T-cell (primary cell): ENCODE measurements at regions not wholly inside any gene's neighbourhood (a gene's known extent, or its start where the extent isn't known, plus 50 kb on each side); places are given as distances from the start of the nearest gene placed in this dataset.

ENCODE experiments used
- ATAC-seq, 4 experiments: fragments of 200-7000 bp in 3 of 4; fragments of 150-1000 bp in 1 of 4; cut with Tn5 transposase; replicated peaks in 1 of 4; 1 replicate in 3 of 4; 2 replicates in 1 of 4; pipeline ENCODE4 v1.10.0; 2021; ENCODE audit warnings: moderate library complexity in 3 of 4, mild to moderate bottlenecking in 2 of 4, moderate number of reproducible peaks in 1 of 4
- CTCF ChIA-PET, 2 donors: fragments of 300-600 bp; sonication (Branson Sonifier 250); formaldehyde crosslinking; loops; one replicate each; lab custom pipeline; 2022; ENCODE audit warnings: antibody characterized with exemption in 2 of 2; lab: Charles Lee
- POLR2A ChIA-PET, 2 donors: fragments of 300-600 bp; sonication (Branson Sonifier 250); formaldehyde crosslinking; loops; one replicate each; lab custom pipeline; 2022; ENCODE audit warnings: antibody characterized with exemption in 2 of 2; lab: Charles Lee
- DNase-seq, 35 experiments: peaks; one replicate each; pipeline versions ENCODE4 v3.0.0 to v3.0.0-alpha.2; 2013 to 2023
- H3K27ac ChIP-seq: one replicate; pipeline ENCODE4 v1.5.1; 2013; ENCODE audit warnings: low read length
- H3K27me3 ChIP-seq, 2 experiments: replicated peaks in 1 of 2; 1 replicate in 1 of 2; 2 replicates in 1 of 2; pipeline versions ENCODE4 v1.6.1 to v1.7.0; 2013; ENCODE audit warnings: low read length in 1 of 2, mixed read lengths in 1 of 2; ENCODE audit not compliant: control insufficient read depth in 2 of 2, insufficient read depth in 2 of 2; ENCODE audit errors: extremely low read depth in 1 of 2
- H3K36me3 ChIP-seq, 2 donors: 1 replicate in 1 of 2; 2 replicates in 1 of 2; pipeline versions ENCODE4 v1.6.1 to v1.7.0; 2013; ENCODE audit warnings: low read length in 1 of 2; ENCODE audit not compliant: control insufficient read depth in 2 of 2, insufficient read depth in 1 of 2; ENCODE audit errors: extremely low read depth in 1 of 2
- H3K4me1 ChIP-seq, 2 experiments: 1 replicate in 1 of 2; 2 replicates in 1 of 2; pipeline versions ENCODE4 v1.6.1 to v1.7.0; 2013; ENCODE audit warnings: low read length in 2 of 2, mixed read lengths in 1 of 2; ENCODE audit not compliant: insufficient read depth in 2 of 2, control insufficient read depth in 1 of 2; ENCODE audit errors: extremely low read depth in 1 of 2
- H3K4me3 ChIP-seq, 2 donors: 1 replicate in 1 of 2; 2 replicates in 1 of 2; pipeline versions ENCODE4 v1.5.1 to v1.7.0; 2013; ENCODE audit warnings: mild to moderate bottlenecking in 2 of 2, low read length in 1 of 2, moderate library complexity in 1 of 2; ENCODE audit not compliant: control insufficient read depth in 1 of 2; ENCODE audit errors: extremely low read depth in 1 of 2
- H3K9me3 ChIP-seq: 2 replicates; pipeline ENCODE4 v1.7.0; 2013
- H3K27ac Mint-ChIP-seq, 2 donors: one replicate each; pipeline ENCODE4 v1.8.0; 2020 to 2021; ENCODE audit warnings: mild to moderate bottlenecking in 2 of 2, mixed read lengths in 2 of 2
- H3K27me3 Mint-ChIP-seq, 2 donors: one replicate each; pipeline ENCODE4 v1.8.0; 2021 to 2022; ENCODE audit warnings: mixed read lengths in 2 of 2
- H3K36me3 Mint-ChIP-seq: one replicate; pipeline ENCODE4 v1.8.0; 2021; ENCODE audit warnings: mixed read lengths
- H3K4me1 Mint-ChIP-seq, 3 donors: one replicate each; pipeline ENCODE4 v1.8.0; 2020 to 2022; ENCODE audit warnings: mixed read lengths in 3 of 3, mild to moderate bottlenecking in 1 of 3
- H3K4me3 Mint-ChIP-seq, 3 donors: one replicate each; pipeline ENCODE4 v1.8.0; 2020 to 2022; ENCODE audit warnings: mild to moderate bottlenecking in 3 of 3, mixed read lengths in 3 of 3, moderate library complexity in 3 of 3
- H3K9me3 Mint-ChIP-seq, 3 donors: one replicate each; pipeline ENCODE4 v1.8.0; 2020 to 2022; ENCODE audit warnings: mixed read lengths in 3 of 3
- WGBS: methylation state at CpG from one replicate; pipeline ENCODE4 v1.1.5; 2013; ENCODE audit warnings: missing lambda C conversion rate; ENCODE audit not compliant: insufficient coverage; 5-methylcytosine and 5-hydroxymethylcytosine counted together

DNA sequence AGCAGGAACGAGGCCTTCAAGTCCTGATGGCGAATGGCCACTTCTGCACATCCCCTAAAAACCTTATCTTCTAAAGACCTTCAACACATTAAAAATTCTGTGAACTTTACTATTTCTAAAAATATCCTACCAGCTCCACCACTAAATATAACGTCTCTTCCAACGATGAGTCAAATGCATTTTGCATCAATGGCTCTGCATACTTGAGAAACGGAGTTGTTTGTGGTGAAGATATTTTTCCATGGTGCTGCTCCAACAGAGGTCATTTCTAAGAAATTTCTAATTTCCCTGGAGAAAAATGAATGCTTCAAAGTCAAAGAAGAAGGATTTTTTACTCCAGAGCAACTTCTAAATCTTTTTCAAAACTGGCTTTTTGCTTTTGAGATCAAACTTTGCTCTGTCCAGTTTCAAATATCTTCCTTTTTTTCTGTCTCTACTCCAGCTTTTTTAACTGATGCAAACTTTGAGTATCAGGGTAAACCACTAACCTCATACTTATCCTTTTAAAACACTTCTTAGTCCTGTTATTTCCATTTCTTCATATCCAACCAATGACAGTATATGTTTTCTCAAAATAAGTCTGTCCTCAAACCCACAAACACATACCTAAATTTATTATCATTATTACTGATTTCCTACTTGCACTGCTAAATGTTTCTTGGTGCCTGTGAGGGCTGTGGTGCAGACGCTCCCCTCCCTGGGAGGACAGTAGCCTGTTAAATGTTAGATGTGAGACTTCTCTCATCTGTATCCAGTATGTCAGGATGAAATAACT, 258.1 kb downstream of the KLF6 start:
- no peaks in the 10 kb centered on the region for H3K9me3 Mint-ChIP-seq
- H3K4me3 Mint-ChIP-seq = no peak overlapping the region
- H3K9me3 ChIP-seq = no peaks in the 10 kb centered on the region
- peaks cover 0 to 2% of the 10 kb centered on the region in 2 experiments for H3K27me3 ChIP-seq
- no peak for ATAC-seq
- H3K27me3 Mint-ChIP-seq = peaks cover 0 to 6% of the 10 kb centered on the region in 2 donors
- no peaks in the 10 kb centered on the region for H3K36me3 Mint-ChIP-seq
- H3K4me1 Mint-ChIP-seq = peaks cover 0 to 2% (median 0%) of the 10 kb centered on the region in 3 donors
- no peaks in the 10 kb centered on the region for H3K36me3 ChIP-seq
- H3K27ac ChIP-seq = no peak overlapping the region
- H3K27ac Mint-ChIP-seq = no peak overlapping the region
- ChIA-PET CTCF (no interaction called here), POLR2A (interaction anchor here in 1 of 2 donors (0.7 kb wide), 1 partner anchor 701 kb away, joined by 5 read pairs; no protein-coding TSS in a partner anchor)
- DNase-seq = no peak
- no peaks in the 10 kb centered on the region for H3K4me1 ChIP-seq
- no peak overlapping the region for H3K4me3 ChIP-seq
- WGBS = no CpG with 5 or more reads among the region's 6 CpGs

DNA sequence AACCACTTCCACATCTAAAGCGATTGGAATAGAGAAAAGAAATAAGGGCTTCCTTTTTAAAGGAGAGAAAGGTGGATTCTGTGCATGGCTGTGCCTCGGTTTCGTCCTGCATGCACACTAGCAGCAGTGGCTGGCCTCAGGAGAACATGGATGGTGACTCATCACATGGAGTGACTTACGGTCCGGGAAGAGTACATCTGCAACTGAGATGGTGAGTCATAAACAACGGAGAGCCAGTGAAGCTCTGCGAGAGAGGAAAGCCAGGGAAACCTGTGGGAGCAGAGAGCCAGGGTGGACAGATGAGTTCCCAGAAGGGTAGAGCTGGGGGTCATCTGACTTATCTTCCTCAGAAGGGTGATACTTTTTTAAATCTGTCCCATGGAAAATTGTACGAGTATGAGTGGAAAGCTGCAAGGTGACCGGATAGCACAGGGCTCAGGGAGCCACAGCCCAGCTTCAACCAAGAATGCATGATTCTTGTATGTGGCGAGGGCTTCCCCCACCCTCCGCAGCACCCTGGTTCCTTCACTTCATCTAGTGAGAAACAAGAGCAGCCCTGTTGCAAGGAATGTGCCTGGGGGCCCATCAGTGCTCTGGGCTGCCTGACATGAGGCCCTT, 259.1 kb downstream of the KLF6 start:
- no peak overlapping the region for H3K27ac Mint-ChIP-seq
- ATAC-seq (no peak), DNase-seq (no peak)
- Histone ChIP-seq H3K27ac (no peak overlapping the region), H3K36me3 (no peaks in the 10 kb centered on the region), H3K4me3 (no peak overlapping the region), H3K4me1 (no peaks in the 10 kb centered on the region), H3K27me3 (peaks cover 0 to 2% of the 10 kb centered on the region in 2 experiments), H3K9me3 (no peaks in the 10 kb centered on the region)
- no peaks in the 10 kb centered on the region for H3K36me3 Mint-ChIP-seq
- peaks cover 0 to 2% (median 0%) of the 10 kb centered on the region in 3 donors for H3K4me1 Mint-ChIP-seq
- CTCF ChIA-PET = no interaction called here
- peaks cover 0 to 6% of the 10 kb centered on the region in 2 donors for H3K27me3 Mint-ChIP-seq
- no peak overlapping the region for H3K4me3 Mint-ChIP-seq
- POLR2A ChIA-PET = no interaction called here
- WGBS = 92% methylated on average over 8 of the region's 11 CpGs
- no peaks in the 10 kb centered on the region for H3K9me3 Mint-ChIP-seq

- CTCF ChIA-PET = no interaction called here
- no peaks in the 10 kb centered on the region for H3K4me1 ChIP-seq
- no peaks in the 10 kb centered on the region for H3K27me3 ChIP-seq
- Mint-ChIP-seq H3K4me3 (no peak overlapping the region), H3K4me1 (peaks cover 0 to 2% (median 0%) of the 10 kb centered on the region in 3 donors), H3K9me3 (no peaks in the 10 kb centered on the region), H3K27me3 (peaks cover 0 to 7% of the 10 kb centered on the region in 2 donors), H3K27ac (no peak overlapping the region), H3K36me3 (no peaks in the 10 kb centered on the region)
- H3K27ac ChIP-seq = no peak overlapping the region
- POLR2A ChIA-PET = no interaction called here
- DNase-seq (no peak), ATAC-seq (no peak)
- H3K9me3 ChIP-seq = no peaks in the 10 kb centered on the region
- no peaks in the 10 kb centered on the region for H3K36me3 ChIP-seq
- H3K4me3 ChIP-seq = no peak overlapping the region
- 81% methylated on average over 3 of the region's 7 CpGs for WGBS
Observed at GRCh38 chr10:3524086-3524960, 260.7 kb downstream of the KLF6 start.

DNA sequence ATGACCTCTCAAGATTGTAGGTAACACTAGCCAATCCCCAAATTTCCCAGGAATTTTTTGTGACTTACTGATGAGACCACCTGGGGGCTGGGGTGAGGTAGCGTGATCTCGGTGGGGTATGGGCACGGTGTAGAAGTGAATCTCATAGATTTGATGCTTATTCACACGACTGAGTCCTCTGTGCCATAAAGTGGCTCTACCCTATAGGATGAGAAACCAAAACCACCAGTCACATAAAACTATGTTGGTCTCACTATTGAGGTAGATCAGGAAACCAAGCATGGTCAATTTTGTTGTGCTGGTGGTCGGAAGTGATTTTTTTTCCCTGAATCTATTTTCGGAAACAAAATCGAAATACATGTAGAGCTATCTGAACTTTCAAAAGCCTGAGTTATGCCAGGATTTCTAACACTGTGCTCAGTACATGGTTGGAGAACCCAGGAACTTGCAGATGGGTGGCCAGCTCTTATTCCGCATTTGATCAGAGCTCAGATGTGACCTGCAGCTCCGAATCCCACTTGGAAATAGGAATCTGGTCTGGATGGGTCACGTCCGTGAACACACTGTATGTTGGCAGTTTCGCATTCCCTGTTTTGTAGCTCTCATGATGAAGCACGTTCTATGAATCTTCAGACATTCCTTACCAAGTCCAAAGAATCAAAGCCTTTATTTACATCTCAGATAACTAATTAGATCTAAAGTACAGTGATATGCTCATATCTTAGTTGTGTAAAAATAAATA, 261.5 kb downstream of the KLF6 start:
- peaks cover 0 to 2% (median 0%) of the 10 kb centered on the region in 3 donors for H3K4me1 Mint-ChIP-seq
- no peak overlapping the region for H3K4me3 Mint-ChIP-seq
- no peaks in the 10 kb centered on the region for H3K36me3 Mint-ChIP-seq
- H3K9me3 Mint-ChIP-seq = no peaks in the 10 kb centered on the region
- Histone ChIP-seq H3K4me1 (no peaks in the 10 kb centered on the region), H3K4me3 (no peak overlapping the region), H3K36me3 (no peaks in the 10 kb centered on the region), H3K9me3 (no peaks in the 10 kb centered on the region), H3K27ac (no peak overlapping the region), H3K27me3 (no peaks in the 10 kb centered on the region)
- H3K27ac Mint-ChIP-seq = no peak overlapping the region
- 72% methylated on average over 4 of the region's 13 CpGs for WGBS
- POLR2A ChIA-PET = no interaction called here
- peaks cover 0 to 7% of the 10 kb centered on the region in 2 donors for H3K27me3 Mint-ChIP-seq
- CTCF ChIA-PET = no interaction called here
- no peak for DNase-seq
- ATAC-seq = no peak

- 69% methylated on average over 14 of the region's 15 CpGs for WGBS
- no peak overlapping the region for H3K27ac Mint-ChIP-seq
- CTCF ChIA-PET = no interaction called here
- no peak for ATAC-seq
- POLR2A ChIA-PET = no interaction called here
- Histone ChIP-seq H3K27ac (no peak overlapping the region), H3K36me3 (no peaks in the 10 kb centered on the region), H3K27me3 (peaks cover 0 to 26% of the 10 kb centered on the region in 2 experiments), H3K4me3 (no peak overlapping the region), H3K4me1 (peaks cover 2 to 8% of the 10 kb centered on the region in 2 experiments), H3K9me3 (no peaks in the 10 kb centered on the region)
- peaks cover 3 to 6% of the 10 kb centered on the region in 2 donors for H3K27me3 Mint-ChIP-seq
- H3K4me3 Mint-ChIP-seq = no peak overlapping the region
- peaks cover 2 to 7% (median 7%) of the 10 kb centered on the region in 3 donors for H3K4me1 Mint-ChIP-seq
- H3K36me3 Mint-ChIP-seq = no peaks in the 10 kb centered on the region
- no peaks in the 10 kb centered on the region for H3K9me3 Mint-ChIP-seq
- no peak for DNase-seq
Observed at GRCh38 chr10:3516923-3517255, 268.1 kb downstream of the KLF6 start.
